ENCODE measurements at regions not wholly inside any gene's neighbourhood (a gene's known extent, or its start where the extent isn't known, plus 50 kb on each side); places are given as distances from the start of the nearest gene placed in this dataset.

DNA sequence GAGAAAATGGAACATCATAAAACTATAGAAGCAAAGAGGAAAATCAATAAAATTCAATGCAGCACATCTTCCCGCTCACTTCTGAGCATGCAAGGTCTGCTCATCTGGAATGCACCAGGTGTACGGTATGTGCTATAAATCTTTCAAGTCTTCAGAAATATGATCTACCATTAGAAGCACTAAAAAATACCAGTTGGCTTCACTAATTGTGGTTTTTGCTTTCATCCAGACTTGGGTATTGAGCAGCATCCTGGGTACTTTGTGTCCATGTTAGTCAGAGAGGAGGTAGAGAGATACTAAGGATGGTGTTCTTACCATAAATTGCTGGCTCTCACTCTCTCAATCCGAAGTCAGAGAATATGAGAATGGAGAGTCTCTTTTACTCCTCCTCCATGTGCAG is 477.1 kb downstream of the PPARGC1A start:
- TF ChIP-seq, protein P1, sequence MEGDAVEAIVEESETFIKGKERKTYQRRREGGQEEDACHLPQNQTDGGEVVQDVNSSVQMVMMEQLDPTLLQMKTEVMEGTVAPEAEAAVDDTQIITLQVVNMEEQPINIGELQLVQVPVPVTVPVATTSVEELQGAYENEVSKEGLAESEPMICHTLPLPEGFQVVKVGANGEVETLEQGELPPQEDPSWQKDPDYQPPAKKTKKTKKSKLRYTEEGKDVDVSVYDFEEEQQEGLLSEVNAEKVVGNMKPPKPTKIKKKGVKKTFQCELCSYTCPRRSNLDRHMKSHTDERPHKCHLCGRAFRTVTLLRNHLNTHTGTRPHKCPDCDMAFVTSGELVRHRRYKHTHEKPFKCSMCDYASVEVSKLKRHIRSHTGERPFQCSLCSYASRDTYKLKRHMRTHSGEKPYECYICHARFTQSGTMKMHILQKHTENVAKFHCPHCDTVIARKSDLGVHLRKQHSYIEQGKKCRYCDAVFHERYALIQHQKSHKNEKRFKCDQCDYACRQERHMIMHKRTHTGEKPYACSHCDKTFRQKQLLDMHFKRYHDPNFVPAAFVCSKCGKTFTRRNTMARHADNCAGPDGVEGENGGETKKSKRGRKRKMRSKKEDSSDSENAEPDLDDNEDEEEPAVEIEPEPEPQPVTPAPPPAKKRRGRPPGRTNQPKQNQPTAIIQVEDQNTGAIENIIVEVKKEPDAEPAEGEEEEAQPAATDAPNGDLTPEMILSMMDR (conservative IDR thresholded peaks at IDR 0.05 in 1 of 2, IDR thresholded peaks at IDR 0.05 in 1 of 2; ENCODE audit: low read depth in 1 of 2, low read length in 2 of 2) = no peak
- no peak for TF ChIP-seq EZH2 (IDR thresholded peaks at IDR 0.05; ENCODE audit: low read length, missing control alignments)

Measured in fibroblast of lung (primary cell).